HEK293 (cell line): ENCODE measurements at regions not wholly inside any gene's neighbourhood (a gene's known extent, or its start where the extent isn't known, plus 50 kb on each side); places are given as distances from the start of the nearest gene placed in this dataset.

Source experiments
- ATF2 ChIP-seq: fragments of 450-650 bp; formaldehyde crosslinking; IDR thresholded peaks from 2 replicates; pipeline ENCODE4 v1.5.1; 2016; ENCODE audit warnings: missing biosample characterization, missing genetic modification characterization, low read depth
- CTCF ChIP-seq: fragments of 450-650 bp; formaldehyde crosslinking; IDR thresholded peaks from 2 replicates; pipeline ENCODE4 v1.5.1; 2016; ENCODE audit warnings: missing biosample characterization, missing genetic modification characterization
- GFI1B ChIP-seq: fragments of 450-650 bp; formaldehyde crosslinking; IDR thresholded peaks from 2 replicates; pipeline ENCODE4 v1.5.1; 2016; ENCODE audit warnings: missing biosample characterization, missing genetic modification characterization
- KLF16 ChIP-seq: fragments of 450-650 bp; formaldehyde crosslinking; IDR thresholded peaks from 2 replicates; pipeline ENCODE4 v1.5.1; 2017; ENCODE audit warnings: missing biosample characterization, missing genetic modification characterization
- PBX3 ChIP-seq: sonication (generic); formaldehyde crosslinking; IDR thresholded peaks from 2 replicates; pipeline ENCODE4 v1.8.1; 2022; ENCODE audit warnings: mild to moderate bottlenecking, moderate library complexity, missing genetic modification reagents
- PRDM1 ChIP-seq: fragments of 450-650 bp; formaldehyde crosslinking; IDR thresholded peaks from 2 replicates; pipeline ENCODE4; 2016; ENCODE audit warnings: missing biosample characterization, missing genetic modification characterization
- TCF7L2 ChIP-seq: IDR thresholded peaks from 2 replicates; pipeline ENCODE4 v1.6.1; 2011; ENCODE audit warnings: low read depth, mild to moderate bottlenecking, inconsistent platforms, low read length, moderate library complexity, borderline replicate concordance
- ZBTB44 ChIP-seq: fragments of 450-650 bp; IDR thresholded peaks from 2 replicates; pipeline ENCODE4 v1.5.1; 2018; ENCODE audit warnings: missing biosample characterization, mild to moderate bottlenecking, missing genetic modification characterization
- ZNF174 ChIP-seq: fragments of 450-650 bp; formaldehyde crosslinking; IDR thresholded peaks from 2 replicates; pipeline ENCODE4 v1.5.0; 2017; ENCODE audit warnings: missing biosample characterization, mild to moderate bottlenecking, missing genetic modification characterization
- ZNF416 ChIP-seq: fragments of 450-650 bp; formaldehyde crosslinking; IDR thresholded peaks from 2 replicates; pipeline ENCODE4 v1.5.1; 2016; ENCODE audit warnings: missing biosample characterization, missing genetic modification characterization
- ZNF549 ChIP-seq: fragments of 450-650 bp; IDR thresholded peaks from 2 replicates; pipeline ENCODE4 v1.5.1; 2018; ENCODE audit warnings: missing biosample characterization, missing genetic modification characterization, mild to moderate bottlenecking, inconsistent platforms, moderate library complexity
- ZNF76 ChIP-seq: fragments of 450-650 bp; formaldehyde crosslinking; IDR thresholded peaks from 2 replicates; pipeline ENCODE4; 2016; ENCODE audit warnings: low read depth, missing biosample characterization, missing genetic modification characterization, borderline replicate concordance
- ZNF776 ChIP-seq: fragments of 450-650 bp; formaldehyde crosslinking; IDR thresholded peaks from 2 replicates; pipeline ENCODE4 v1.5.0; 2017; ENCODE audit warnings: missing biosample characterization, missing genetic modification characterization, borderline replicate concordance
- ZNF785 ChIP-seq: fragments of 450-650 bp; formaldehyde crosslinking; IDR thresholded peaks from 2 replicates; pipeline ENCODE4 v1.5.1; 2016; ENCODE audit warnings: missing biosample characterization, missing genetic modification characterization

GRCh38 chr5:8322484-8322883 is 453.5 kb downstream of the MTRR start:
- no peak for TF ChIP-seq PBX3
- no peak for TF ChIP-seq CTCF
- TF ChIP-seq GFI1B, result no peak
- no peak for TF ChIP-seq ATF2 (tag by site-specific recombination)
- no peak for TF ChIP-seq ZBTB44 (tag by site-specific recombination)
- no peak for TF ChIP-seq TCF7L2
- TF ChIP-seq ZNF416 (tag by site-specific recombination), result no peak
- TF ChIP-seq PRDM1 (tag by site-specific recombination), result no peak
- no peak for TF ChIP-seq ZNF549 (tag by site-specific recombination)
- TF ChIP-seq ZNF76 (tag by site-specific recombination), result no peak
- no peak for TF ChIP-seq KLF16 (tag by site-specific recombination)
- no peak for TF ChIP-seq ZNF174 (tag by site-specific recombination)
- no peak for TF ChIP-seq ZNF785 (tag by site-specific recombination)
- no peak for TF ChIP-seq ZNF776
